KMS-11 (cell line): ENCODE measurements at regions not wholly inside any gene's neighbourhood (a gene's known extent, or its start where the extent isn't known, plus 50 kb on each side); places are given as distances from the start of the nearest gene placed in this dataset.

Experiments used
- H2AFZ ChIP-seq: fragments of 200-600 bp; sonication (generic); 2 replicates; pipeline ENCODE4 v1.6.1; 2016; ENCODE audit warnings: antibody characterized with exemption, mixed run types, low read depth
- H3K27ac ChIP-seq: fragments of 200-600 bp; sonication (generic); 2 replicates; pipeline ENCODE4 v1.6.1; 2016; ENCODE audit warnings: mild to moderate bottlenecking, mixed run types
- H3K27me3 ChIP-seq: fragments of 200-600 bp; sonication (generic); 2 replicates; pipeline ENCODE4 v1.6.1; 2017; ENCODE audit warnings: mild to moderate bottlenecking, low read depth, mixed run types, moderate library complexity; ENCODE audit not compliant: insufficient read depth
- H3K36me3 ChIP-seq: fragments of 200-600 bp; sonication (generic); 2 replicates; pipeline ENCODE4 v1.6.1; 2017; ENCODE audit warnings: mild to moderate bottlenecking, mixed run types; ENCODE audit not compliant: insufficient read depth
- H3K4me1 ChIP-seq: fragments of 200-600 bp; sonication (generic); 2 replicates; pipeline ENCODE4 v1.6.1; 2016; ENCODE audit warnings: mild to moderate bottlenecking, low read depth, mixed run types; ENCODE audit not compliant: poor library complexity, severe bottlenecking
- H3K4me2 ChIP-seq: fragments of 200-600 bp; sonication (generic); 2 replicates; pipeline ENCODE4 v1.7.0; 2016; ENCODE audit warnings: mild to moderate bottlenecking, mixed run types
- H3K4me3 ChIP-seq: fragments of 200-600 bp; sonication (generic); IDR thresholded peaks from 2 replicates; pipeline ENCODE4 v1.6.1; 2017; ENCODE audit warnings: low read depth, low read length, mixed read lengths; ENCODE audit not compliant: insufficient read depth
- H3K79me2 ChIP-seq: fragments of 200-600 bp; sonication (generic); 2 replicates; pipeline ENCODE4 v1.6.1; 2016; ENCODE audit warnings: low read depth, mixed run types; ENCODE audit not compliant: insufficient read depth
- H3K9ac ChIP-seq: fragments of 200-600 bp; sonication (generic); 2 replicates; pipeline ENCODE4 v1.6.1; 2016; ENCODE audit warnings: mild to moderate bottlenecking, mixed run types
- H4K20me1 ChIP-seq: fragments of 200-600 bp; sonication (generic); 2 replicates; pipeline ENCODE4 v1.6.1; 2016; ENCODE audit warnings: mild to moderate bottlenecking, mixed run types; ENCODE audit not compliant: insufficient read depth
- TF ChIP-seq, protein P1 (sequence below): fragments of 200-600 bp; sonication (generic); conservative IDR thresholded peaks from 2 replicates; pipeline ENCODE4 v1.6.1; 2017; ENCODE audit warnings: low read depth, mild to moderate bottlenecking, antibody characterized with exemption, low read length, moderate library complexity, mixed read lengths

DNA sequence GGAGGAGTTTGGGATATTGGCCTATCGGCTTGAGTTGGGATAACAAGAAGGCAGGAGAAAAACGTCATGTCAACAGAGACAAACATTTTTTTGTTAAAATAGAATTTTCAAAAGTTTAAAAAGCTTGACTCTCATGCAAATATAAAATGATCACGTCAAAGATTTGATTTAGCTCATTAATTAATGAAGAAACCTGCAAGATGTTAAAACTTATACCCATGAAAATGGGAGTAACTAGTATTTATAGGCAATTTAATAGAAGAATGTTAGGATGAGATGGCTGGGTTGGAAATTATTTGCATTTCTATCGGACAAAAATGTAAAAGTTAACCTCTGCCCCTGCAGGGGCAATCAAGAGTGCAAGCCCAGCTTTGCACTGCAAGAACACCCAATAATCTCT lies 184.6 kb upstream of the BCOR start:
- H3K27me3 ChIP-seq: no peaks in the 10 kb centered on the region
- no peak overlapping the region for H3K4me3 ChIP-seq
- no peak overlapping the region for H3K4me2 ChIP-seq
- H3K27ac ChIP-seq: no peak overlapping the region
- no peaks in the 10 kb centered on the region for H3K36me3 ChIP-seq
- TF ChIP-seq, protein P1, sequence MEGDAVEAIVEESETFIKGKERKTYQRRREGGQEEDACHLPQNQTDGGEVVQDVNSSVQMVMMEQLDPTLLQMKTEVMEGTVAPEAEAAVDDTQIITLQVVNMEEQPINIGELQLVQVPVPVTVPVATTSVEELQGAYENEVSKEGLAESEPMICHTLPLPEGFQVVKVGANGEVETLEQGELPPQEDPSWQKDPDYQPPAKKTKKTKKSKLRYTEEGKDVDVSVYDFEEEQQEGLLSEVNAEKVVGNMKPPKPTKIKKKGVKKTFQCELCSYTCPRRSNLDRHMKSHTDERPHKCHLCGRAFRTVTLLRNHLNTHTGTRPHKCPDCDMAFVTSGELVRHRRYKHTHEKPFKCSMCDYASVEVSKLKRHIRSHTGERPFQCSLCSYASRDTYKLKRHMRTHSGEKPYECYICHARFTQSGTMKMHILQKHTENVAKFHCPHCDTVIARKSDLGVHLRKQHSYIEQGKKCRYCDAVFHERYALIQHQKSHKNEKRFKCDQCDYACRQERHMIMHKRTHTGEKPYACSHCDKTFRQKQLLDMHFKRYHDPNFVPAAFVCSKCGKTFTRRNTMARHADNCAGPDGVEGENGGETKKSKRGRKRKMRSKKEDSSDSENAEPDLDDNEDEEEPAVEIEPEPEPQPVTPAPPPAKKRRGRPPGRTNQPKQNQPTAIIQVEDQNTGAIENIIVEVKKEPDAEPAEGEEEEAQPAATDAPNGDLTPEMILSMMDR: no peak
- no peak overlapping the region for H2AFZ ChIP-seq
- no peaks in the 10 kb centered on the region for H3K79me2 ChIP-seq
- peaks cover 10% of the 10 kb centered on the region for H3K4me1 ChIP-seq
- no peaks in the 10 kb centered on the region for H4K20me1 ChIP-seq
- H3K9ac ChIP-seq: no peak overlapping the region

DNA sequence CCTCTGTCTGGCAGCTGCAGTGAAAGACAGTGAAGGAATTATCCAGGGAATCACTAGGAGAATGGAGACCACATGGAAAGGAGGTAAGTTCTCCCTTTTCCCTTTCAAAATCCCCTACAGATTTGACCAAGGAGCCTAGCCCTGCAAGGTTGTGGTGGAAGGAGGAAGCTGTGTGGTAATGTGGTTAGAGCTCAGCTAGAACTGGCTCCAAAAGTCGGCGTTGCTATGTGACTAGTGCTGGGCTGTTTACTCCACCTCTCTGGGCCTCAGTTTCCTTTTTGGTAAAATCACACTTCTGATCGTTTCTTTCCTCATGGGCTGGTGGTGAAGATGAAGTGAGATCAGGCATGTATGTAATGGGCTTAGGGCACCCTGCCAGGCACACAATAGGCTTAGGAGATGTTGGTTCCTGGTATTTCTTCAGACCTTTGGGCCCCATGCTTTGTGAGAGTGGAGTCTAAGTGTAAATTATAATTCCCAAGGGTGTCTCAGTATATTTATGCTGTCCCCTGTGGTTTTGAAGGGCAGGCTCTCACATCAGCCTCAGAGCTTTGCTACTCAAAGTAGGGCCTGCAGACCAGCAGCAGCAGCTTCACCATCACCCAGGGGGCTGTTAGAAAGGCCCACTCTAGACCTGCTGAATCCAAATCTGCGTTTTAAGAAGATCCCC lies 183.7 kb upstream of the BCOR start:
- TF ChIP-seq, protein P1: no peak
- Histone ChIP-seq H3K79me2 (no peaks in the 10 kb centered on the region), H3K9ac (no peak overlapping the region), H3K27ac (no peak overlapping the region), H4K20me1 (no peaks in the 10 kb centered on the region), H3K4me1 (peaks cover 10% of the 10 kb centered on the region), H3K4me3 (no peak overlapping the region), H2AFZ (no peak overlapping the region), H3K4me2 (no peak overlapping the region; the same call in 1 of the 2 replicates), H3K36me3 (no peaks in the 10 kb centered on the region), H3K27me3 (no peaks in the 10 kb centered on the region)

DNA sequence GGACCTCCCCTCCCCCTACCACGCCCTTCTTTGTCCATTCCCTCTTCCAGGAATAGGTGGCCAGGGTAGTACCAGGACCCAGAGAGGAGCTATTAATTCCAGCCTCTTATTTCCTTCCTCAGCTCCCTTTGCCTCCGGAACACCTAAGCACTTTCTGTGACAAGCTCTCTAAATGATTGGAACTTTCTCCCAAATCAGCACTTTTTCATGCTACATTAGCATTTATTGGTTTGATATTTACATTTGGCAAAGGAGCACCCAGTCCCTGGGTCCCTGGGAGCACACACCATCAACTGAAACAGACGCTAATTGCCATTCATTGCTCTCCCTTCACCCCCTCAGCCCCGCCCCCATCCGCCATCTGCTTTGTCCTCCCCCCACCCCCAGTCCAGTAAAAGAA lies 182.0 kb upstream of the BCOR start:
- Histone ChIP-seq H2AFZ (no peak overlapping the region), H3K9ac (no peak overlapping the region), H4K20me1 (no peaks in the 10 kb centered on the region), H3K79me2 (no peaks in the 10 kb centered on the region), H3K4me3 (no peak overlapping the region), H3K27me3 (no peaks in the 10 kb centered on the region), H3K4me1 (peaks cover 10% of the 10 kb centered on the region), H3K4me2 (no peak overlapping the region), H3K27ac (no peak overlapping the region), H3K36me3 (no peaks in the 10 kb centered on the region)
- TF ChIP-seq, protein P1: no peak

DNA sequence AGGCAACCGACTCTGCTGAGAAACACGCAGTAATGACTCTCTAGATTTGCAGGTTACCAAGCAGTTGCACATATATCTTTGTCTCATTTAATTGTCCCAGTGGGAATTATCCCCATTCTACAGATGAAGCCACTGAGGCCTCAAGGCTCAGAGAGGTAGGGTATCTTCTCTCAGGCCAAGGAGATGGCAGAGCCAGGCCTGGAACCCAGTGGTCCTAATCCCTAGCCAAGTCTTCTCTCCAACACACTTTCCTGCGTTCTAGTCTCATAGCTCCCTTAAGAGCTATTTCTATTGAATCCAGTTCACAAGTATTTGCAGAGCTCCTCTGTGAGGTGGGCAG lies 181.3 kb upstream of the BCOR start:
- Histone ChIP-seq H3K27me3 (no peaks in the 10 kb centered on the region), H3K27ac (no peak overlapping the region), H3K4me2 (no peak overlapping the region), H3K4me1 (peaks cover 10% of the 10 kb centered on the region), H3K4me3 (no peak overlapping the region), H4K20me1 (no peaks in the 10 kb centered on the region), H3K9ac (no peak overlapping the region), H2AFZ (no peak overlapping the region), H3K36me3 (no peaks in the 10 kb centered on the region), H3K79me2 (no peaks in the 10 kb centered on the region)
- TF ChIP-seq, protein P1: no peak
